ENCODE measurements at regions not wholly inside any gene's neighbourhood (a gene's known extent, or its start where the extent isn't known, plus 50 kb on each side); places are given as distances from the start of the nearest gene placed in this dataset.

GRCh38 chr5:118459490-118459889 is 528.9 kb downstream of the DTWD2 start:
- Histone ChIP-seq H3K4me1 (no peaks in the 10 kb centered on the region), H3K27ac (no peak overlapping the region), H3K9me3 (no peaks in the 10 kb centered on the region), H3K36me3 (no peaks in the 10 kb centered on the region), H3K27me3 (no peaks in the 10 kb centered on the region), H3K4me3 (replicated peaks in 1 of 3) (no peak overlapping the region)
- intact Hi-C loops (cut with DNase I) = no loop called here
- DNase-seq = no peak
- 88 to 94% methylated on average over 5 of the region's 5 CpGs for WGBS, 2 donors
- TF ChIP-seq CTCF (IDR thresholded peaks at IDR 0.05) (no peak), POLR2A (IDR thresholded peaks at IDR 0.05) (no peak)

- no peak overlapping the region for H3K27ac ChIP-seq
- H3K4me3 ChIP-seq (replicated peaks in 1 of 3) = no peak overlapping the region
- intact Hi-C loops (cut with DNase I) = no loop called here
- DNase-seq = no peak
- H3K27me3 ChIP-seq = no peaks in the 10 kb centered on the region
- WGBS, 2 donors = 86 to 92% methylated on average over 1 of the region's 1 CpG
- no peaks in the 10 kb centered on the region for H3K4me1 ChIP-seq
- H3K9me3 ChIP-seq = no peaks in the 10 kb centered on the region
- H3K36me3 ChIP-seq = no peaks in the 10 kb centered on the region
- TF ChIP-seq CTCF (IDR thresholded peaks at IDR 0.05) (no peak), POLR2A (IDR thresholded peaks at IDR 0.05) (no peak)
Observed at GRCh38 chr5:118456085-118456484, 532.3 kb downstream of the DTWD2 start.

GRCh38 chr5:118451697-118452247 is 536.6 kb downstream of the DTWD2 start:
- intact Hi-C loops (cut with DNase I) = no loop called here
- WGBS, 2 donors = 86 to 87% methylated on average over 3 of the region's 3 CpGs
- no peak for TF ChIP-seq POLR2A (IDR thresholded peaks at IDR 0.05)
- TF ChIP-seq CTCF (IDR thresholded peaks at IDR 0.05) = no peak
- H3K4me3 ChIP-seq (replicated peaks in 1 of 3) = no peak overlapping the region
- H3K4me1 ChIP-seq = no peaks in the 10 kb centered on the region
- no peak overlapping the region for H3K27ac ChIP-seq
- H3K36me3 ChIP-seq = no peaks in the 10 kb centered on the region
- no peaks in the 10 kb centered on the region for H3K27me3 ChIP-seq
- H3K9me3 ChIP-seq = no peaks in the 10 kb centered on the region
- no peak for DNase-seq

- Histone ChIP-seq H3K36me3 (no peaks in the 10 kb centered on the region), H3K4me1 (no peaks in the 10 kb centered on the region), H3K27ac (no peak overlapping the region), H3K9me3 (no peaks in the 10 kb centered on the region), H3K27me3 (no peaks in the 10 kb centered on the region), H3K4me3 (replicated peaks in 1 of 3) (no peak overlapping the region)
- 95% methylated on average over 7 of the region's 7 CpGs for WGBS, 2 donors
- no peak for TF ChIP-seq CTCF (IDR thresholded peaks at IDR 0.05)
- no peak for TF ChIP-seq POLR2A (IDR thresholded peaks at IDR 0.05)
- intact Hi-C loops (cut with DNase I) = no loop called here
- DNase-seq = no peak
Observed at GRCh38 chr5:118450554-118451332, 537.6 kb downstream of the DTWD2 start.

GRCh38 chr5:118447350-118447749 is 541.0 kb downstream of the DTWD2 start:
- DNase-seq = no peak
- intact Hi-C loops (cut with DNase I) = no loop called here
- TF ChIP-seq POLR2A (IDR thresholded peaks at IDR 0.05) (no peak), CTCF (IDR thresholded peaks at IDR 0.05) (no peak)
- Histone ChIP-seq H3K9me3 (no peaks in the 10 kb centered on the region), H3K27me3 (no peaks in the 10 kb centered on the region), H3K36me3 (no peaks in the 10 kb centered on the region), H3K4me3 (replicated peaks in 1 of 3) (no peak overlapping the region), H3K4me1 (no peaks in the 10 kb centered on the region), H3K27ac (no peak overlapping the region)
- 95 to 100% methylated on average over 1 of the region's 1 CpG for WGBS, 2 donors

Measured in thyroid gland (tissue), 4 donors.